CD8-positive, alpha-beta memory T cell (primary cell): ENCODE measurements at regions not wholly inside any gene's neighbourhood (a gene's known extent, or its start where the extent isn't known, plus 50 kb on each side); places are given as distances from the start of the nearest gene placed in this dataset.
A peak's percentile ranks its signal among the peaks of the same experiment; 100 is the strongest.

Source experiments
- CTCF ChIA-PET: fragments of 350-600 bp; sonication (Branson Sonifier 250); formaldehyde crosslinking; loops from one replicate; lab custom pipeline; 2021; ENCODE audit warnings: antibody characterized with exemption; lab: Charles Lee
- POLR2A ChIA-PET: fragments of 350-600 bp; sonication (Branson Sonifier 250); formaldehyde crosslinking; loops from one replicate; lab custom pipeline; 2021; ENCODE audit warnings: antibody characterized with exemption; lab: Charles Lee
- DNase-seq, 5 donors: peaks; one replicate each; pipeline versions ENCODE4 v3.0.0 to v3.0.0-alpha.2; 2020 to 2022; ENCODE audit warnings: mixed read lengths in 1 of 5
- H3K27ac ChIP-seq: one replicate; pipeline ENCODE4 v1.7.0; 2013; ENCODE audit warnings: low read depth, mild to moderate bottlenecking, low read length, moderate library complexity
- H3K27me3 ChIP-seq: 2 replicates; pipeline ENCODE4 v1.7.0; 2013; ENCODE audit warnings: low read length, mild to moderate bottlenecking; ENCODE audit not compliant: insufficient read depth, poor library complexity, severe bottlenecking
- H3K36me3 ChIP-seq: 2 replicates; pipeline ENCODE4 v1.7.0; 2013; ENCODE audit warnings: mild to moderate bottlenecking, low read length, moderate library complexity; ENCODE audit not compliant: insufficient read depth
- H3K4me1 ChIP-seq: 2 replicates; pipeline ENCODE4 v1.7.0; 2013; ENCODE audit warnings: mild to moderate bottlenecking, low read length, moderate library complexity; ENCODE audit not compliant: insufficient read depth
- H3K4me3 ChIP-seq: 2 replicates; pipeline ENCODE4 v1.7.0; 2013; ENCODE audit warnings: mild to moderate bottlenecking, low read length
- H3K9me3 ChIP-seq: 2 replicates; pipeline ENCODE4 v1.7.0; 2013; ENCODE audit warnings: mild to moderate bottlenecking, low read length
- H3K27ac Mint-ChIP-seq, 8 donors: one replicate each; pipeline ENCODE4 v1.8.0; 2020 to 2021; ENCODE audit warnings: mixed read lengths in 8 of 8, mild to moderate bottlenecking in 6 of 8, inconsistent platforms in 3 of 8, moderate library complexity in 3 of 8
- H3K27me3 Mint-ChIP-seq, 2 donors: one replicate each; pipeline ENCODE4 v1.8.0; 2020 to 2021; ENCODE audit warnings: mixed read lengths in 2 of 2, mild to moderate bottlenecking in 1 of 2, moderate library complexity in 1 of 2
- H3K36me3 Mint-ChIP-seq, 3 donors: one replicate each; pipeline ENCODE4 v1.8.0; 2020 to 2021; ENCODE audit warnings: mixed read lengths in 3 of 3, inconsistent platforms in 1 of 3, mild to moderate bottlenecking in 1 of 3
- H3K4me1 Mint-ChIP-seq, 3 donors: one replicate each; pipeline ENCODE4 v1.8.0; 2020 to 2021; ENCODE audit warnings: mixed read lengths in 3 of 3, inconsistent platforms in 1 of 3, mild to moderate bottlenecking in 1 of 3
- H3K4me3 Mint-ChIP-seq, 7 donors: one replicate each; pipeline ENCODE4 v1.8.0; 2020 to 2021; ENCODE audit warnings: mixed read lengths in 7 of 7, mild to moderate bottlenecking in 6 of 7, moderate library complexity in 4 of 7, inconsistent platforms in 2 of 7
- H3K9me3 Mint-ChIP-seq, 5 donors: one replicate each; pipeline ENCODE4 v1.8.0; 2020 to 2022; ENCODE audit warnings: mixed read lengths in 5 of 5, mild to moderate bottlenecking in 3 of 5, moderate library complexity in 2 of 5, inconsistent platforms in 1 of 5

DNA sequence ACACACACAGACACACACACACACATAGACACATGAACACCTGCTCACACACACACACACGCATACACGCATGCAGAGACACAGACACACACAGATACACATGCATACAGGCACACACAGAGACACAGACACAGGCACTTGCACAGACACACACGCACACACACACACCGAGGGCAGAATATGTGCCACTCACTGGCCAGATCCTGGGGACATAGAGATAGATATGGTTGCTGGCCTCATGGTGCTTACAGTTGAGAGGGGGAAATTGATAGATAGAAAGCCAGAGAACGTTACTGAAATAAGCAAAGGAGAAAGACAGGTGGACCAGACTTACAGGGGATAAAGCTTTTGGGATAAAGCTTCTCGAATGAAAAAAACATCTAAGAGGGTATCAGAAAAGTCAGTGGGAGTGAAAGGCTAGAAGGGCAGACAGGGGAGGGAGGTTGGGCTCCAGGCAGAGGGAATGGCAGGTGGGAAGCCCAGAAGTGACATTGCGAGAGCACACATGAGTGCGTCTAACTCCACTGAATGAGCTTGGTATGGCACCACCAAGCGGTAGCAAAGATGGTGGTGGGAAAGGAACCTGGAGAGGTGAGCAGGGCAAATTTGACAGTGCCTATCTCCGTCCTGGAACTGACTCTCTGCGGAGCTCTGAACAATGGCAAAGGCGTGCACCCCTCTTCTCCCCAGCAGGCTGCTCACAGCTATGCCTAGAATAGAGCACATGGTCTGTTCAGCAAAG lies 390.1 kb upstream of the TRIB2 start:
- no peak for DNase-seq
- H3K27ac Mint-ChIP-seq: peak overlapping the region in 1 of 8 donors; percentile 39
- H3K36me3 Mint-ChIP-seq: no peaks in the 10 kb centered on the region
- no peak overlapping the region for H3K27ac ChIP-seq
- H3K9me3 Mint-ChIP-seq: no peaks in the 10 kb centered on the region
- no peaks in the 10 kb centered on the region for H3K36me3 ChIP-seq
- H3K27me3 ChIP-seq: no peaks in the 10 kb centered on the region
- H3K4me1 ChIP-seq: no peaks in the 10 kb centered on the region
- ChIA-PET POLR2A (no interaction called here), CTCF (no interaction called here)
- no peak overlapping the region for H3K4me3 Mint-ChIP-seq
- no peaks in the 10 kb centered on the region for H3K9me3 ChIP-seq
- no peaks in the 10 kb centered on the region for H3K4me1 Mint-ChIP-seq
- no peak overlapping the region for H3K4me3 ChIP-seq
- peaks cover 0 to 2% of the 10 kb centered on the region in 2 donors for H3K27me3 Mint-ChIP-seq

DNA sequence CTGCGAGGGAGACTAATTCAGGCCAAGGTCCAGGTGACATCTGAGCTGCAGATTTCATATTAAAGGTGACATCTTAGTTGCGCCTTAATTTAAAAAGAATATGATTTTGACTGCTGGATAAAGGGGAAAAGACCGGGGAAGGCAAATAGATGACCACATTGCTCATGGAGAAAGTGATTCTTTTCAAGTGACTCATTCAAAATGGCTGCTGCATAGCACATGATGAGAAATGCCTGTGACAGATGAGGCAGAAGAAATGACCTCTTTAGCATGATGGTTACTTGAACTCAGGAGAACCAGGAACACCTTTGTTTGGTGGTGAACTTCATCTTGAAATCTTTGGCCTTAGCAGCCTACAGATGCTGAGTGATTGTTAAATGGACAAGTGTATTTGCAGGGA lies 385.8 kb upstream of the TRIB2 start:
- H3K27ac Mint-ChIP-seq: peak overlapping the region in 1 of 8 donors; percentile 55
- H3K9me3 ChIP-seq: no peaks in the 10 kb centered on the region
- peaks cover 0 to 2% of the 10 kb centered on the region in 2 donors for H3K27me3 Mint-ChIP-seq
- H3K9me3 Mint-ChIP-seq: no peaks in the 10 kb centered on the region
- no peak overlapping the region for H3K4me3 ChIP-seq
- CTCF ChIA-PET: no interaction called here
- peaks cover 13% of the 10 kb centered on the region for H3K4me1 ChIP-seq
- no peak overlapping the region for H3K27ac ChIP-seq
- no peak for DNase-seq
- no peaks in the 10 kb centered on the region for H3K27me3 ChIP-seq
- H3K4me1 Mint-ChIP-seq: peaks cover 0 to 8% (median 4%) of the 10 kb centered on the region in 3 donors
- H3K4me3 Mint-ChIP-seq: no peak overlapping the region
- H3K36me3 ChIP-seq: no peaks in the 10 kb centered on the region
- H3K36me3 Mint-ChIP-seq: no peaks in the 10 kb centered on the region
- POLR2A ChIA-PET: no interaction called here

GRCh38 chr2:12331698-12332097 lies 385.0 kb upstream of the TRIB2 start:
- ChIA-PET CTCF (interaction anchor here (1.4 kb wide), 1 partner anchor 13 kb away, joined by 3 read pairs; no protein-coding TSS in a partner anchor), POLR2A (no interaction called here)
- Histone ChIP-seq H3K27ac (no peak overlapping the region), H3K9me3 (no peaks in the 10 kb centered on the region), H3K4me3 (no peak overlapping the region), H3K27me3 (no peaks in the 10 kb centered on the region), H3K36me3 (no peaks in the 10 kb centered on the region), H3K4me1 (peaks cover 13% of the 10 kb centered on the region)
- Mint-ChIP-seq H3K27me3 (peaks cover 0 to 2% of the 10 kb centered on the region in 2 donors), H3K9me3 (no peaks in the 10 kb centered on the region), H3K4me3 (no peak overlapping the region), H3K27ac (no peak overlapping the region), H3K36me3 (no peaks in the 10 kb centered on the region), H3K4me1 (peaks cover 0 to 8% (median 4%) of the 10 kb centered on the region in 3 donors)
- no peak for DNase-seq

- CTCF ChIA-PET: interaction anchor here (0.7 to 1.4 kb wide), 2 partner anchors 14 to 1294 kb away, joined by 3 read pairs; no protein-coding TSS in a partner anchor
Measured at GRCh38 chr2:12333293-12333692, 383.4 kb upstream of the TRIB2 start.

DNA sequence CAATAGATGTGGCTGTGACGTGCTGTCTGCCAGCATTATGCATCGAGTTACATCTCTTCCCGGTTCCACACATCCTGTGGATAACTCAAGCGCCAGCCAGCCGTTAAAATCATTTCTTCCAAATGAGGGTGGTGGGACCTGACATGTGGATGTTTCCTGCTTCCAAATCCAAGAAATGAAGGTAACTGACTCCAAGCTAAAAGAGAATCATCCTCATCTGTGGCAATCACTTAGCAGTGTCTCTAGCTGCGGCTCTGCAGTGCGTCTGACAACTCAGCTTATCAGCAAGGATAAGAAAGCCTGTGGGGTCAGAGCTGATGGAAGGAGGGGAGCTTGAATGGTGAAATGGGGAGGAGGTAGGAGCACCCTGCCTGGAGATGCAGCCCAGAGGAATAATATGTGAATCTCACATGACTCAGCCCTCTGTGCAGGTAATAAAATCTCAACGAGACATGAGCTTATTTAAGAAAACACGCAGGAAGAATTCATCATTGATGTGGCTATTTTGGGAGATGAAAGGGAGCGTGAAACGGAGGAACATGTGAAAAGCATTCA lies 382.2 kb upstream of the TRIB2 start:
- Histone ChIP-seq H3K27ac (no peak overlapping the region), H3K9me3 (no peaks in the 10 kb centered on the region), H3K4me3 (no peak overlapping the region), H3K27me3 (no peaks in the 10 kb centered on the region), H3K36me3 (no peaks in the 10 kb centered on the region), H3K4me1 (peaks cover 13% of the 10 kb centered on the region)
- peaks cover 0 to 8% (median 4%) of the 10 kb centered on the region in 3 donors for H3K4me1 Mint-ChIP-seq
- H3K27me3 Mint-ChIP-seq: peaks cover 0 to 2% of the 10 kb centered on the region in 2 donors
- no peaks in the 10 kb centered on the region for H3K9me3 Mint-ChIP-seq
- peak in 1 of 5 donors; percentile 21 for DNase-seq
- H3K4me3 Mint-ChIP-seq: no peak overlapping the region
- no peaks in the 10 kb centered on the region for H3K36me3 Mint-ChIP-seq
- H3K27ac Mint-ChIP-seq: no peak overlapping the region
- ChIA-PET POLR2A (no interaction called here), CTCF (no interaction called here)

More at GRCh38 chr2:12333293-12333692, 383.4 kb upstream of the TRIB2 start:
- Histone ChIP-seq H3K36me3 (no peaks in the 10 kb centered on the region), H3K4me3 (no peak overlapping the region), H3K9me3 (no peaks in the 10 kb centered on the region), H3K4me1 (peaks cover 13% of the 10 kb centered on the region), H3K27me3 (no peaks in the 10 kb centered on the region), H3K27ac (no peak overlapping the region)
- Mint-ChIP-seq H3K4me1 (peaks cover 0 to 8% (median 4%) of the 10 kb centered on the region in 3 donors), H3K27ac (no peak overlapping the region), H3K36me3 (no peaks in the 10 kb centered on the region), H3K4me3 (no peak overlapping the region), H3K27me3 (peaks cover 0 to 2% of the 10 kb centered on the region in 2 donors), H3K9me3 (no peaks in the 10 kb centered on the region)
- POLR2A ChIA-PET: no interaction called here
- DNase-seq: no peak

DNA sequence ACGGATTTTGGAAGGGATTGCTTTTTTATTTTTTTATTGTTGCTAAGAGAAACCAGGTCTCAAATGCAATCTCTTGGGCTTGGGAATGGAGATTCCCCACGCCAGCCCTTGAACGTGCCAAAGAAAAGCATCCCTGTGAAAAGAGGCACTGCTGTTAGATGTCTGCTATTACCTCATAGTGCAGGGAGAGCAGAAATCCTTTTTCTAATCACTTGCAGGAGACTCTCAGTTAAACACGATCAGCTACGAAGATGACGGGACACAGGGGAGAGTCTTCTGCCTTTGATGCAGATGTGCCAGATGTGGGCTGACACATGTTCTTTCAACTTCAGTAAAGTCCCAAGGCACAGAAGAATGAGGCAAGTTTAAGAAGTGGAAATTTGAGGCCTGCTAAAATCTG lies 381.6 kb upstream of the TRIB2 start:
- Mint-ChIP-seq H3K4me1 (peaks cover 0 to 8% (median 4%) of the 10 kb centered on the region in 3 donors), H3K27me3 (no peaks in the 10 kb centered on the region), H3K9me3 (no peaks in the 10 kb centered on the region), H3K36me3 (no peaks in the 10 kb centered on the region), H3K4me3 (no peak overlapping the region), H3K27ac (no peak overlapping the region)
- ChIA-PET CTCF (no interaction called here), POLR2A (no interaction called here)
- DNase-seq: no peak
- Histone ChIP-seq H3K9me3 (no peaks in the 10 kb centered on the region), H3K36me3 (no peaks in the 10 kb centered on the region), H3K27me3 (no peaks in the 10 kb centered on the region), H3K4me1 (peaks cover 13% of the 10 kb centered on the region), H3K27ac (no peak overlapping the region), H3K4me3 (no peak overlapping the region)

GRCh38 chr2:12335995-12336394 lies 380.7 kb upstream of the TRIB2 start:
- no peaks in the 10 kb centered on the region for H3K36me3 ChIP-seq
- no peak overlapping the region for H3K27ac ChIP-seq
- POLR2A ChIA-PET: no interaction called here
- H3K27me3 ChIP-seq: no peaks in the 10 kb centered on the region
- no peaks in the 10 kb centered on the region for H3K9me3 Mint-ChIP-seq
- H3K4me3 ChIP-seq: no peak overlapping the region
- H3K27me3 Mint-ChIP-seq: no peaks in the 10 kb centered on the region
- CTCF ChIA-PET: no interaction called here
- no peak overlapping the region for H3K27ac Mint-ChIP-seq
- H3K36me3 Mint-ChIP-seq: no peaks in the 10 kb centered on the region
- H3K4me3 Mint-ChIP-seq: no peak overlapping the region
- DNase-seq: no peak
- H3K9me3 ChIP-seq: no peaks in the 10 kb centered on the region
- peaks cover 13% of the 10 kb centered on the region for H3K4me1 ChIP-seq
- H3K4me1 Mint-ChIP-seq: peaks cover 0 to 8% (median 4%) of the 10 kb centered on the region in 3 donors

- Histone ChIP-seq H3K4me3 (no peak overlapping the region), H3K36me3 (no peaks in the 10 kb centered on the region), H3K9me3 (no peaks in the 10 kb centered on the region), H3K27ac (no peak overlapping the region), H3K4me1 (peaks cover 11% of the 10 kb centered on the region), H3K27me3 (no peaks in the 10 kb centered on the region)
- DNase-seq: no peak
- Mint-ChIP-seq H3K27ac (no peak overlapping the region), H3K4me3 (no peak overlapping the region), H3K27me3 (no peaks in the 10 kb centered on the region), H3K36me3 (no peaks in the 10 kb centered on the region), H3K9me3 (no peaks in the 10 kb centered on the region), H3K4me1 (peaks cover 0 to 8% (median 4%) of the 10 kb centered on the region in 3 donors)
- POLR2A ChIA-PET: no interaction called here
- CTCF ChIA-PET: interaction anchor here (0.8 kb wide), 1 partner anchor 14 kb away, joined by 3 read pairs; no protein-coding TSS in a partner anchor
Measured at GRCh38 chr2:12338946-12339697, 377.6 kb upstream of the TRIB2 start.
